ENCODE measurements at regions not wholly inside any gene's neighbourhood (a gene's known extent, or its start where the extent isn't known, plus 50 kb on each side); places are given as distances from the start of the nearest gene placed in this dataset.

DNA sequence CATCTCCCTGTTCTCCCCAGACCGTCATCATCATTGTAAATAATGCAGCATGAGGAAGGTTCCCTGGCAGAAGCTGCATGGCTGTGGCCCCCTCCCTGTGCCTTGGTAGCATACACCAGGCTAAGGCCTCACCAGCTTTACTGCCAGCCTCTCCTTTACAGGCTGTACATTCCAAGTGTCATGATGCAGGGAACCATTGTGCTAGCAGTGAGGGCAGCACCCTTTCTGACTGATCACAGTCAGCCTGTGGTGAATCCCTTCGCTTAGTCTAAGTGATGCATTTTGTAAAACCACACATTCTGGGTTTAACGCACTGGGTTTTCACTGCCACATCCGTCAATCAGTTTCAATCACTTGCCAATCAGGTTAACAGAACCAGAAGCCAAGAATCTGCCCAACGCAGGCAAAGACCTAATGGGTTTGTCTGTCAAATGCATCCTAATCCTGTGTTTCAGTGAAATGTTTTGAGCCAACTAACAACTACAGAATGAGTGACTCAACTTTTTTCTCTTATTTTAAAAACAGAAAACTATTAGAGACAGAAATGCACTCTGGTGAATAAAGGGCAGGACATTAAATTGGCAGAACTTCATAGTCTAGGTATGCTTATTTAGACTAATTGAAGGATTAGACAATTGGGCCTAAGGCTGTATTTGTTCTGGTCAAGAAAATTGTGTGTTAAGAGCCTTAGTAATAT, 225.9 kb upstream of the DPH6 start:
- no peak overlapping the region for H3K4me3 Mint-ChIP-seq
- H3K9me3 Mint-ChIP-seq: no peaks in the 10 kb centered on the region
- no peak for DNase-seq
- no peaks in the 10 kb centered on the region for H3K36me3 Mint-ChIP-seq (ENCODE audit: low read depth)
- peaks cover 10% of the 10 kb centered on the region for H3K27me3 Mint-ChIP-seq (ENCODE audit: low read depth, poor library complexity)
- TF ChIP-seq, protein P1, sequence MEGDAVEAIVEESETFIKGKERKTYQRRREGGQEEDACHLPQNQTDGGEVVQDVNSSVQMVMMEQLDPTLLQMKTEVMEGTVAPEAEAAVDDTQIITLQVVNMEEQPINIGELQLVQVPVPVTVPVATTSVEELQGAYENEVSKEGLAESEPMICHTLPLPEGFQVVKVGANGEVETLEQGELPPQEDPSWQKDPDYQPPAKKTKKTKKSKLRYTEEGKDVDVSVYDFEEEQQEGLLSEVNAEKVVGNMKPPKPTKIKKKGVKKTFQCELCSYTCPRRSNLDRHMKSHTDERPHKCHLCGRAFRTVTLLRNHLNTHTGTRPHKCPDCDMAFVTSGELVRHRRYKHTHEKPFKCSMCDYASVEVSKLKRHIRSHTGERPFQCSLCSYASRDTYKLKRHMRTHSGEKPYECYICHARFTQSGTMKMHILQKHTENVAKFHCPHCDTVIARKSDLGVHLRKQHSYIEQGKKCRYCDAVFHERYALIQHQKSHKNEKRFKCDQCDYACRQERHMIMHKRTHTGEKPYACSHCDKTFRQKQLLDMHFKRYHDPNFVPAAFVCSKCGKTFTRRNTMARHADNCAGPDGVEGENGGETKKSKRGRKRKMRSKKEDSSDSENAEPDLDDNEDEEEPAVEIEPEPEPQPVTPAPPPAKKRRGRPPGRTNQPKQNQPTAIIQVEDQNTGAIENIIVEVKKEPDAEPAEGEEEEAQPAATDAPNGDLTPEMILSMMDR (IDR thresholded peaks at IDR 0.05): no peak
- peaks cover 9% of the 10 kb centered on the region for H3K4me1 Mint-ChIP-seq
- H3K27ac Mint-ChIP-seq: no peak overlapping the region

DNA sequence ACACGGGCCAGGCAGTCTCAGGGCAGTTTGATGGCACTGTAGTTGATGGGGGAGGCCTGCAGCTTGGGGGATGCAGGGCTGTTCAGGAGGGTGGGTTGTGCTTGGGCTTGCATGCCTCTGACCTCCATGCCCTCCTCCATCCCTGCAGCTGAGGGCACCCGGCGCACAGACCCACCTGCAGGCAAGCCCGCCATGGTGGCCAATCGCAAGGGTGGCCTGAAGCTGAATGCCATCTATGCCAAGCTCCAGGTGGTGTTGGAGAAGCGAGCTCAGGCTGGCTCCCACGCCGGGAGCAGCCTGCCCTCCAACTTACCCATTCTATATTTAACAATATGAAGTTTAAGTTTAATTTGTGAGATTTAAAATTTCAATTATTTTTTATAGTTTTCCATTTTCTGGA, 228.7 kb upstream of the DPH6 start:
- H3K4me1 Mint-ChIP-seq: peaks cover 30% of the 10 kb centered on the region
- no peak overlapping the region for H3K27ac Mint-ChIP-seq
- no peaks in the 10 kb centered on the region for H3K36me3 Mint-ChIP-seq (ENCODE audit: low read depth)
- no peak overlapping the region for H3K4me3 Mint-ChIP-seq
- TF ChIP-seq, protein P1 (IDR thresholded peaks at IDR 0.05): no peak
- no peaks in the 10 kb centered on the region for H3K9me3 Mint-ChIP-seq
- peaks cover 10% of the 10 kb centered on the region for H3K27me3 Mint-ChIP-seq (ENCODE audit: low read depth, poor library complexity)
- DNase-seq: no peak

DNA sequence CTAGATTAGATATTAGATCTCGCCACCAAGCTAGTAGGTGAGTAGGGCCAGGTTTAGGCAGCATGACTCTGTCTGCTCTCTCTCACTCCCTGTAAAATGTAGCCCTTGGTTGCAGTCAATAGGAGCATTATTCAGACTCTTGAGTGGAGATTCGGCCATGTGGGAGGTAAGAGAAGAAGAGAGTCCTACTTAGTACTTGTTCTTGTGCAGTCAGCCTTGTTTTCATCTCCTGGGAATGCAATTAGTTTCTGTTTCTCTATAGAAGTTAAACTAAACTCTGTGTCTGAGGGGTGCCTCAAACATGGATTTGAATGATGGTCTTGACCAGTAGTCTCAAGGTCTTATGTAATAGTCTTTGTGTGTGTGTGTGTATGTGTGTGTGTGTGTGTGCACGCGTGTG, 229.5 kb upstream of the DPH6 start:
- Mint-ChIP-seq H3K36me3 (ENCODE audit: low read depth) (no peaks in the 10 kb centered on the region), H3K9me3 (no peaks in the 10 kb centered on the region), H3K27me3 (ENCODE audit: low read depth, poor library complexity) (peaks cover 9% of the 10 kb centered on the region), H3K4me1 (peaks cover 30% of the 10 kb centered on the region), H3K27ac (no peak overlapping the region), H3K4me3 (no peak overlapping the region)
- no peak for DNase-seq
- TF ChIP-seq, protein P1 (IDR thresholded peaks at IDR 0.05): no peak

DNA sequence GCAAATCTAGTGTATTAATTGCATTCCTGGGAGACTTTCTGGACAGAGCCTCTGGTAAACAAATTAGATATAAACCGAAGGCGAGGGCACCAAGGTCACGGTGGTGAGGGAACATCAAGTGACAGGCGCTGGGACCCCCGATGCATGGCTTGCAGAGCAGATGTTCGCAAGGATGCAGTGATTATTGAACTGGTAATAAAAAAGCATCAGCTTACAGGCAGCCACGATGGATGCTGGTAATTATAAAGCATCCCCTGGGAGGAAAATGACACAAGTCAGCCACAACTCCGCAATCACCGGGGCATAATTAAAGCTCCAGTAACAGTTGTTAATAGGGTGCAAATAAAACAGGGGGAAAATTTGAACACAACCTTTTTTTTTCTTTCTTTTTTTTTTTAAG, 231.1 kb upstream of the DPH6 start:
- no peaks in the 10 kb centered on the region for H3K36me3 Mint-ChIP-seq (ENCODE audit: low read depth)
- H3K27me3 Mint-ChIP-seq (ENCODE audit: low read depth, poor library complexity): peaks cover 8% of the 10 kb centered on the region
- H3K27ac Mint-ChIP-seq: no peak overlapping the region
- no peaks in the 10 kb centered on the region for H3K9me3 Mint-ChIP-seq
- H3K4me1 Mint-ChIP-seq: peaks cover 30% of the 10 kb centered on the region
- DNase-seq: peak; percentile 32
- TF ChIP-seq, protein P1 (IDR thresholded peaks at IDR 0.05): no peak
- H3K4me3 Mint-ChIP-seq: peak overlapping the region; percentile 21

DNA sequence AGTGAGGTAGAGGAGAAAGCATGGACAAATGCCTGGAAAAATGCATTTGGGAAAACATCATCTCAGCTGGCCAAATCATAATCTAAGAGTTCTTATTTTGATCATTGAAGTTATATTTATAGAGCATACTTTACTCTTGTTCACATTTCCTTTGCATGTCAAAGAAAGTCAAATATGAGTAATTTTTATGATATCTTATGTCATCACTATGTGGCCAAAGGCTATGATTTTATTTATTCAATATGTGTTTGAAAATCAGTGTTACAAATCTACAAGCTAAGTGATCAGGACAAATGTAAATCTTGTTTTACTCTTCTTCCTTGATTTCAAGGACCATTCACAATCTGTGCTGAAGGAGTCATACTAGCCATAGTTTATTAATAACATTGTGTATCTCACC, 237.2 kb upstream of the DPH6 start:
- Mint-ChIP-seq H3K4me1 (peaks cover 12% of the 10 kb centered on the region), H3K27me3 (ENCODE audit: low read depth, poor library complexity) (peaks cover 3% of the 10 kb centered on the region), H3K4me3 (no peak overlapping the region), H3K36me3 (ENCODE audit: low read depth) (no peaks in the 10 kb centered on the region), H3K9me3 (peaks cover 14% of the 10 kb centered on the region), H3K27ac (no peak overlapping the region)
- TF ChIP-seq, protein P1 (IDR thresholded peaks at IDR 0.05): no peak
- DNase-seq: no peak

DNA sequence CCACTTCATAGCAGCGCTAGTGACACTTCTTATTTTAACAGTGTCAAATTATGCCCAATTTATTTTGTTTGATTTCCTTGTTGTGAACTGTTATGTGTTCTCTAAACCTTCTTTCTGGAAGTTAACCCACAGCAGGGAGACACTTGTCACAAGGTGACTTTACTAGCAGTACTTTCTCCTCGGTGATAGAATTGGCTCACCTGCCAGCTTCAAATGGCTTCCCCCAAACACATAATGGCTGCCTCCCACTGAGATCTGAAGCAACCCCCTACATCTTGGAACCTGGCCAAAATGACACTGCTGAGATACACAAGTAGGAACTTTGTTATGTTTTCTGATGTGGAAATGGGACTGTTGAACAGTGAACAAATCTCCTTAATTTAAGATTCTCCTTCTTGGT, 238.8 kb upstream of the DPH6 start:
- TF ChIP-seq, protein P1 (IDR thresholded peaks at IDR 0.05): no peak
- peaks cover 4% of the 10 kb centered on the region for H3K4me1 Mint-ChIP-seq
- peaks cover 6% of the 10 kb centered on the region for H3K27me3 Mint-ChIP-seq (ENCODE audit: low read depth, poor library complexity)
- H3K9me3 Mint-ChIP-seq: peaks cover 19% of the 10 kb centered on the region
- H3K27ac Mint-ChIP-seq: no peak overlapping the region
- no peak for DNase-seq
- H3K4me3 Mint-ChIP-seq: no peak overlapping the region
- H3K36me3 Mint-ChIP-seq (ENCODE audit: low read depth): no peaks in the 10 kb centered on the region
